ENCODE measurements at regions not wholly inside any gene's neighbourhood (a gene's known extent, or its start where the extent isn't known, plus 50 kb on each side); places are given as distances from the start of the nearest gene placed in this dataset.

DNA sequence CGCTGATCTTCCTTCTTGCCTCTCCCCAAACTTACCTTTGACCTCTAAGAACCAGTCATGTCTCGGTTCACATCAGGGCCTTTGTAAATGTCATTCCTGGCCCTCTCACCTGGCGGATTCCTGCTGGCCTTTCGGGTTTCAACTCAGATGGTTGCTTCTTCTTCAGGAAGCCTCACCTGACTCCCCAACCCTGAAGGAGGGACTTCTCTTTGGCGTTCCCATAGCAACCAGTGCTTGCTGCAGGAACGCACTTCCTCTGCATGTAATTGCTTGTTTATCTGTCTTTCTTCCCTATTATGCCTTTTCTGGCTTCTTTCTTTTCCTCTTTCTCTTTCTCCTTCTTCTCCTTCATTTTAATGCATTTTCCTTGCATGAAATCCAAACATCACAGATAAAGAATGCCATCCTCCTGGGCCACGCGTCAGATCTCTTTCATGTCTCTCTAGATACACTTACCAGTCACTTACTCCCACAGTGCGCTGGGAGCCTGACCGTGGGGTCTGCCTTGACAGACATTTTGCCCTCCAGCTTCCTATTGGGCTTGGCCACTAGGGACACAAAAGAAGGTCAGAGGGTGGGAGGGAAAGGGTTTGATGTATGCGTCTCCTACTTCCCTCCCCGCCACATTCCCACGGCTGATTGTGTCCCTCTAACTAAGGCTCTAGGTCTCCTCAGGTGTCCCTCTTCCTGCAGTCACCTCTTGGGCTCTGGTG is 295.7 kb upstream of the TSHZ2 start:
- Mint-ChIP-seq H3K9me3 (ENCODE audit: insufficient read depth) (no peaks in the 10 kb centered on the region), H3K27ac (no peak overlapping the region), H3K4me3 (no peak overlapping the region), H3K4me1 (peaks cover 1% of the 10 kb centered on the region), H3K27me3 (peaks cover 24% of the 10 kb centered on the region)
- Histone ChIP-seq H3K4me3 (ENCODE audit: control extremely low read depth in 1 of 5, extremely low read depth in 1 of 5, insufficient read depth in 1 of 5, low read depth in 2 of 5, low read length in 4 of 5) (no peak overlapping the region), H3K4me1 (ENCODE audit: control insufficient read depth in 2 of 2, insufficient read depth in 2 of 2, low read length in 2 of 2) (no peaks in the 10 kb centered on the region), H3K27ac (ENCODE audit: low read length in 2 of 2) (no peak overlapping the region), H3K4me2 (replicated peaks; ENCODE audit: low read depth, low read length, poor library complexity, severe bottlenecking) (no peak overlapping the region), H2AFZ (ENCODE audit: insufficient read depth, low read depth, low read length, poor library complexity, severe bottlenecking) (no peak overlapping the region), H4K20me1 (ENCODE audit: control insufficient read depth, insufficient read depth, low read length, poor library complexity, severe bottlenecking) (no peaks in the 10 kb centered on the region), H3K36me3 (replicated peaks in 1 of 2; ENCODE audit: control extremely low read depth in 1 of 2, control insufficient read depth in 1 of 2, extremely low read depth in 1 of 2, insufficient read depth in 2 of 2, low read length in 1 of 2) (no peaks in the 10 kb centered on the region), H3K79me2 (ENCODE audit: control insufficient read depth, insufficient read depth, low read length) (no peaks in the 10 kb centered on the region), H3K9me3 (ENCODE audit: control extremely low read depth in 1 of 3, control insufficient read depth in 2 of 3, insufficient read depth in 1 of 3, low read length in 2 of 3) (no peaks in the 10 kb centered on the region), H3K9ac (ENCODE audit: low read length) (no peak overlapping the region), H3K27me3 (replicated peaks in 1 of 4; ENCODE audit: control extremely low read depth in 1 of 4, control insufficient read depth in 3 of 4, insufficient read depth in 4 of 4, low read length in 3 of 4) (no peaks in the 10 kb centered on the region)
- TF ChIP-seq, protein P1, sequence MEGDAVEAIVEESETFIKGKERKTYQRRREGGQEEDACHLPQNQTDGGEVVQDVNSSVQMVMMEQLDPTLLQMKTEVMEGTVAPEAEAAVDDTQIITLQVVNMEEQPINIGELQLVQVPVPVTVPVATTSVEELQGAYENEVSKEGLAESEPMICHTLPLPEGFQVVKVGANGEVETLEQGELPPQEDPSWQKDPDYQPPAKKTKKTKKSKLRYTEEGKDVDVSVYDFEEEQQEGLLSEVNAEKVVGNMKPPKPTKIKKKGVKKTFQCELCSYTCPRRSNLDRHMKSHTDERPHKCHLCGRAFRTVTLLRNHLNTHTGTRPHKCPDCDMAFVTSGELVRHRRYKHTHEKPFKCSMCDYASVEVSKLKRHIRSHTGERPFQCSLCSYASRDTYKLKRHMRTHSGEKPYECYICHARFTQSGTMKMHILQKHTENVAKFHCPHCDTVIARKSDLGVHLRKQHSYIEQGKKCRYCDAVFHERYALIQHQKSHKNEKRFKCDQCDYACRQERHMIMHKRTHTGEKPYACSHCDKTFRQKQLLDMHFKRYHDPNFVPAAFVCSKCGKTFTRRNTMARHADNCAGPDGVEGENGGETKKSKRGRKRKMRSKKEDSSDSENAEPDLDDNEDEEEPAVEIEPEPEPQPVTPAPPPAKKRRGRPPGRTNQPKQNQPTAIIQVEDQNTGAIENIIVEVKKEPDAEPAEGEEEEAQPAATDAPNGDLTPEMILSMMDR (IDR thresholded peaks at IDR 0.05): no peak
- TF ChIP-seq EZH2 (IDR thresholded peaks at IDR 0.05; ENCODE audit: borderline replicate concordance, insufficient read depth, low read depth, low read length, poor library complexity, severe bottlenecking): no peak
- ATAC-seq (ENCODE audit: low read depth) (no peak), DNase-seq (no peak)
- POLR2A ChIA-PET: no interaction called here
- intact Hi-C loops (cut with micrococcal nuclease): no loop called here
- 87% methylated on average over 10 of the region's 13 CpGs for WGBS (ENCODE audit: insufficient coverage)
- CTCF ChIA-PET: interaction anchor here (0.7 kb wide), 1 partner anchor 298 kb away, joined by 3 read pairs; no protein-coding TSS in a partner anchor

DNA sequence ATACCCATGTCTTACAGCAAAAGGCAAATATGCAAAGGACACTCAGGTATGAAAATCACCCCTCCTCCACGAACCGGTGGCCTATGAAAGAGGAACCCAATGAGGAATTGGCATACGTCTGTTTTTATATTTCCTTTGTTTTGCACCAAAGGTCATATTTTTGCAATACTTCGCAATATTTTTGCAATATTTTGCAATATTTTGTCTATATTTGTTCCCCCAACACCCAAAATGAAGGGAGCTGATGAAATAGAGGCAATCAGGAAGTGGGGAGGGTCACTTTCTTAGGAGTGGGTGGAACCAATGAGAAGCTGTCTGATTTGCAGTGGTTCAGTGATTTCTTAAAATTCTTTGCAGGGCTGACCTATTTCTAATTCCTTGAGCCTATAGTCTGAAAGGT is 296.8 kb upstream of the TSHZ2 start:
- ChIA-PET POLR2A (no interaction called here), CTCF (no interaction called here)
- Histone ChIP-seq H3K4me3 (ENCODE audit: control extremely low read depth in 1 of 5, extremely low read depth in 1 of 5, insufficient read depth in 1 of 5, low read depth in 2 of 5, low read length in 4 of 5) (no peak overlapping the region), H3K79me2 (ENCODE audit: control insufficient read depth, insufficient read depth, low read length) (no peaks in the 10 kb centered on the region), H3K4me2 (replicated peaks; ENCODE audit: low read depth, low read length, poor library complexity, severe bottlenecking) (no peak overlapping the region), H3K27me3 (replicated peaks in 1 of 4; ENCODE audit: control extremely low read depth in 1 of 4, control insufficient read depth in 3 of 4, insufficient read depth in 4 of 4, low read length in 3 of 4) (no peaks in the 10 kb centered on the region), H3K9ac (ENCODE audit: low read length) (no peak overlapping the region), H4K20me1 (ENCODE audit: control insufficient read depth, insufficient read depth, low read length, poor library complexity, severe bottlenecking) (no peaks in the 10 kb centered on the region), H3K36me3 (replicated peaks in 1 of 2; ENCODE audit: control extremely low read depth in 1 of 2, control insufficient read depth in 1 of 2, extremely low read depth in 1 of 2, insufficient read depth in 2 of 2, low read length in 1 of 2) (no peaks in the 10 kb centered on the region), H3K27ac (ENCODE audit: low read length in 2 of 2) (no peak overlapping the region), H3K9me3 (ENCODE audit: control extremely low read depth in 1 of 3, control insufficient read depth in 2 of 3, insufficient read depth in 1 of 3, low read length in 2 of 3) (no peaks in the 10 kb centered on the region), H2AFZ (ENCODE audit: insufficient read depth, low read depth, low read length, poor library complexity, severe bottlenecking) (no peak overlapping the region), H3K4me1 (ENCODE audit: control insufficient read depth in 2 of 2, insufficient read depth in 2 of 2, low read length in 2 of 2) (no peaks in the 10 kb centered on the region)
- TF ChIP-seq, protein P1 (IDR thresholded peaks at IDR 0.05): no peak
- TF ChIP-seq EZH2 (IDR thresholded peaks at IDR 0.05; ENCODE audit: borderline replicate concordance, insufficient read depth, low read depth, low read length, poor library complexity, severe bottlenecking): no peak
- peaks cover 1% of the 10 kb centered on the region for H3K4me1 Mint-ChIP-seq
- no peak for DNase-seq
- no peak for ATAC-seq (ENCODE audit: low read depth)
- H3K27ac Mint-ChIP-seq: no peak overlapping the region
- no peaks in the 10 kb centered on the region for H3K9me3 Mint-ChIP-seq (ENCODE audit: insufficient read depth)
- no CpG with 5 or more reads among the region's 4 CpGs for WGBS (ENCODE audit: insufficient coverage)
- H3K4me3 Mint-ChIP-seq: no peak overlapping the region
- H3K27me3 Mint-ChIP-seq: peaks cover 19% of the 10 kb centered on the region
- intact Hi-C loops (cut with micrococcal nuclease): no loop called here
